Dedifferentiated amniotic fluid mesenchymal stem cell (primary cell): ENCODE measurements at regions not wholly inside any gene's neighbourhood (a gene's known extent, or its start where the extent isn't known, plus 50 kb on each side); places are given as distances from the start of the nearest gene placed in this dataset.

ENCODE experiments used
- DNase-seq: peaks from one replicate; pipeline ENCODE4 v3.0.0-alpha.2; 2016; ENCODE audit errors: extremely low spot score

GRCh38 chr6:163992701-163993100 lies 578.2 kb downstream of the QKI start:
- DNase-seq: no peak

GRCh38 chr6:163992056-163992455 lies 577.5 kb downstream of the QKI start:
- DNase-seq: no peak

DNA sequence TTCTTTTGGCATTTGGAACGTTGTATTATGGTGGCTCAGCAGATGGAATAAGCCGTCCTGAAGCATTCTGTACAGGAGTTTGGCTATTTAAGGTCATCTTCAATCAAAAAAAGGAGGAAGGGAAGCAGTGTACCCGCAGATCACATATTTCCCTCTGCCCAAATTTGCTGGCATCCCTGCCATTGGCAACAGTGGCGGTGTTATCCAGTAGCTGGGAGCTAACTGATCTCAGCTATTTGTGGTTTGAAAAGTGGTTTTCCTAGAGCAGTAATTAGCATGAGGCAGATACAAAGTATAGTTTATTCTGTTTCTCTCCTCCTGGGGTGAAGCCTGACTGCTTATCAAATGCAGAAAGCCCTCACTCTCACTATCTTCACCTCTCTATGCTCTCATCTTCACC lies 576.8 kb downstream of the QKI start:
- no peak for DNase-seq

DNA sequence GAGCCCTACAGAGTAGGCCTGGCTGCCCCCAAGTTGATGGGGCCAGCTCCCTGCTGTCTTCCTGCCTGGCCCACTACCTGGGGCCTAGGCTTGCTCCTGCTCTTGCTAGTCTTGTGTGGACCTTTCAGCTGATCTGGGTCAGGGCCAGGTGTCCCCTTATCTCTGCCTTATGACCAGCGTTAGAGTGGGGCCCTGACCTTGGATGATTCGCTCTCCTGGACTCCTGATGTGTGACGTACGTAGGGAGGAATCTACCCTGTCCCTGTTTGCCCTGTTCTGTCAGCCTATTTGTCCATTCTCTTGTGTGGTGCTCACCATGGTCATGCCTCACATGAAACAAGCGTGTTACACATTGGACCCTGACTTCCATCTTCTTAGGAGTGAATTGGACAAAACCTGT lies 571.8 kb downstream of the QKI start:
- DNase-seq: no peak

GRCh38 chr6:163985710-163986109 lies 571.2 kb downstream of the QKI start:
- no peak for DNase-seq

DNA sequence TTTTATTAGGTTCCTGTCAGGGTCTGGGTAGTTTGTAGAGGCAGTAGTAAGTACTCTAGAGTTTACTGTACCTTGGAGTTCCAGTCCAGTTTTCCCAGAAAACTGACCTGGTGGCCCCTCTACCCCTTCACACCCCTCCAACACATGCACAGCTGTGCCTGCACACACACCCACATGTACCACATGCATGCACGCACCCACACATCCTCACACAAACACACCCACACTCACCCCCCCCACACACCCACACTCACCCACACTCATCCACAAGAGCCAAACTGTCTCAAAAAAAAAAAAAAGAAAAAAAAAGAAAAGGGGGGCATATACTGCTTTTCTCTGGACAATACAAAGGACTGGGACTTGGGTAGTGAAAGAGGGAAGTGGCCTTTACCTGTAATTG lies 570.5 kb downstream of the QKI start:
- DNase-seq: no peak

- DNase-seq: no peak
Measured at GRCh38 chr6:163984124-163984936, 569.8 kb downstream of the QKI start.

DNA sequence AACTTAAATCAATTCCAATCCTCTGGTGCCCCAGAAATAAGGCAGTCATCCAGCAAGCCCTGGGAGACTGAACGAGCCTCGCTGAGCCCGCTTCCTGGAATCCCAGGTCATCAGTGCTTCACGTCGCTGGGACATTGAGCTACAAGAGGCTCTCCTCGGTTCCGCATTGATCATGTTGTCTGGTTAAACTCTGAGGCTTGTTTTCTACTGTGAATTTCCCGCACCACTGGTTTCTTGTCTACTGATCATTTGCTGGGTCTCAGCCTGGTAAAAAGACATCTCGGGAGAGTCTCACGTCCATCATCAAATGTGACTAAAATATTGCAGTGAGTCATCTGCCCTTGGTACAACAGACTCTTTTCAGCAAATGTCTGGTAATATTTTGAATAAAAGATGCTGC lies 569.2 kb downstream of the QKI start:
- no peak for DNase-seq

DNA sequence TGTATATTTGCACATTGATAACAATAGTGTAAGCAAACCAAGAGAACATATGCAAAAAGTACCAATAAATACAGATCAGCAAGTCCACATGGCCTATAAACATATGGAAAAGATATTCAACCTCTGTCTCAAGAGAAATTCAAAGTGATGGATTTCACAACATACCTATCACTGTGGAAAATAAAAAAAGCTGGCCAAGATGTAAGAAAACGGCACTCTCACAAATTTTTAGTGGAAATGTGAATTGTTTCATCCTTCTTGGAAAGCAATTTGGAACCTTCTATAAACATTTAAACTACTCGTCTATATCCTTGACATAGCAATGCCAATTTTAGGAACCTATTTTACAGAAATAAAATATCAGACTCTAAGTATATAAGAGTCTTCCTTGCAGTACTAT lies 559.8 kb downstream of the QKI start:
- no peak for DNase-seq

GRCh38 chr6:163971841-163972838 lies 557.6 kb downstream of the QKI start:
- DNase-seq: no peak

DNA sequence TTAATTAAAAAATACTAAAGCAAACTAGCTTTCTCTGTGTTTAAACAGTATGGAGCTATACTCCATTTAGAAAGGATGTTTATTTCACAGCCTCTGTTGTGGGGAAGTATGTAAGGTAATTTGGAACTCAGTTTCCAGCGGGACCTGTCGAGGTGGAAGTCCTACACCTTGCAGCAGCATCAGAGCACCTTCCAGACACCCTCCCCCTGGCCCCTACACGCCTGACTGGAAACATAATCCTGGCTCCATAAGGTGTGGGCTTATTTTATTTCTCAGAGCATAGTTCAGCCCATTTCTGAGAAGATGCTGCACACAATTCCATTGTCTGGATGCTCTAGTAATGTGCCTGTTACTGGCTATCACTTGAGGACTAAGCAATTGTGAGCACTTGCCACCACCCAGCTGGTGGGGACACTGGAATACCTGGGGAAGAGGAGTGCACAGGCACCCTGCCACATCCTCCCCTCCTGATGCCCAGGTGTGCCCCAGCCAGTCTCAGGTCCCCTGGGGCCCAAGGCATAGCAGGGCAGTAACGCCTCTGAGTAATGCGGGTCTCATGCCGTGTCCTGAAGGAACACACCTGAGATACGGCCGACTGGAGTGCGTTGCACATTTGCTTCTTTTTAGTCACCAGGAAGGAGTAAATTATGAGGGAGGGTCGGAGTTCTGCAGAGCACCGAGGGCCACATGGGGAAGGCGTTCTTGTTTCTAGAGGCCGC lies 556.5 kb downstream of the QKI start:
- no peak for DNase-seq

GRCh38 chr6:163965426-163966348 lies 551.2 kb downstream of the QKI start:
- DNase-seq: no peak

DNA sequence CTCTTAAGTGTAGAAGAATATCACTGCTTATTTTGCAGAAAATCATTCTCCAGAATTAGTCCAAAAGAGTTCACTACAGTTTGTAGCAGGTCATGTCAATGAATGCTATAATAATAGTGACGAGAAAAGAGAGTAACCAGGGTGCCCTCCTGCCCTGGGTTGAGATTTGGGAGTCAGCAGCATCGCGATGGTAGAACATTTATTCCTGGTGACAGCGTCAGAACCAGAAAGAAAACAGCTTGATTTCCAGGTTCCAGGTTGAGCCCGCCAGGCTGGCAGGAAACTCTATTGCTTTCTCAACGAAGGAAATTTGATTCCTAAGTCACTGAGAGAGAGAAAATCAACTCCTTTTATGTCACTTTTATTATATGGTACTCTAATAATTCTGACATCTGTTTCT lies 550.3 kb downstream of the QKI start:
- DNase-seq: no peak

DNA sequence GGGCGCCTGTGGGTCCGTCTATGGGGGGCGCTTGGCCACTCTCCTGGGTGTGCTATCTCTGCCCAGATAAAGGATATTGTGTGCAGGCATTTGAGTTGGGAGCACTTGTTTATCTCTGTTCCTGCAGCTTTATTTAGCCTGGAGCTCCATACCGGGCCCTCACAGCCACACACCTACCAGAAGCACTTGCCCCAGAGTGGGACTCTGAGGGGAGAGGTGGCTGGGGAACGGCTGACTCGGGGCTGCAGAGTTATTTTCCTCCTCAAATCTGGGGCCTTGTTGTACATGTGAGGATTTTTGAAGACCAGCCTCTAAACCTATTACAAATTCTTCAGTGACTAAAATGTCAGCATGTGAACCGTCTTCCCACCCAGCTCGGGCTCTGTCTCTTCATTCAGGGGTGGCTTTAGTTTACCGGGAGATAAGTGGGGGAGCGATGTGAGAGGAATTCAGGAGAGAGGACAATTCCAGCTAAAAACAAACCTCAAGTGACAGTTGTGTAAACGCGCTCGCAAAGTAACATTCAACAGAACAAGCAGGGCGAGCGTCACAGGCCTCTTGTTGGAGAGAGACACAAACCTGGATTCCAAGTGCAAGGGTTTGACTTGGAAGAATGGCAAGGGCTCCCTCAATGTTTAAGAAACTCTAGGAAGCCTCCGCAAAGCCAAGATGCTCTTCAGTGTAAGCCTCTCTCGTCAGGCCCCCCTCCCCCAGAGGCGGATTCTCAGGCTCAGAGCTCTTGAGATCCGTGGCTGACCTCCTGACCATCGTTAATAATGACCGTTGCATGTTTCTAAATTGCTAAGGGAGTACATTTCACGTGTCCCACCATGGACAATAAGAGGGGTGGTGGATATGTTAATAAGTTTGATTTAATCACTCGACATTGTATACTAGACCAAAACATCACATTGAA lies 548.9 kb downstream of the QKI start:
- DNase-seq: no peak

GRCh38 chr6:163962627-163963117 lies 548.2 kb downstream of the QKI start:
- no peak for DNase-seq

- no peak for DNase-seq
Measured at GRCh38 chr6:163960128-163960527, 545.6 kb downstream of the QKI start.

DNA sequence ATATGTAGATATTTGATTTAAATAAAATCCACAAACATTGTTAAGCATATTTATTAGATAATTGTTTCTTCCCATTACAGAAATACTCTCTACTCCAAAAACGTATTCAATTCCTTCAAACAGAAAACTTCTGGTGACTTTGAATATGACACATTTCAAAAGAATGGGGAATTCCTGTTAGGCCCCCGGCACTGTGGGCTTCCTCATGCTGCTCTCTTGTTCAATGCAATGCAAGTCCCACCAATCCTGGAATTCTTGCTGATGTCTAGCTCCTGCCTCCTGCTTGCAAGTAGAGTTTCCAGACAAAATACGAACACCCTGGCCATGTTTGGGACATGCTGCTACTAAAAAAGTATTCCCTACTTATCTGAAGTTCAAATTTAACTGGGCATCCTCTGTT lies 544.1 kb downstream of the QKI start:
- DNase-seq: no peak

DNA sequence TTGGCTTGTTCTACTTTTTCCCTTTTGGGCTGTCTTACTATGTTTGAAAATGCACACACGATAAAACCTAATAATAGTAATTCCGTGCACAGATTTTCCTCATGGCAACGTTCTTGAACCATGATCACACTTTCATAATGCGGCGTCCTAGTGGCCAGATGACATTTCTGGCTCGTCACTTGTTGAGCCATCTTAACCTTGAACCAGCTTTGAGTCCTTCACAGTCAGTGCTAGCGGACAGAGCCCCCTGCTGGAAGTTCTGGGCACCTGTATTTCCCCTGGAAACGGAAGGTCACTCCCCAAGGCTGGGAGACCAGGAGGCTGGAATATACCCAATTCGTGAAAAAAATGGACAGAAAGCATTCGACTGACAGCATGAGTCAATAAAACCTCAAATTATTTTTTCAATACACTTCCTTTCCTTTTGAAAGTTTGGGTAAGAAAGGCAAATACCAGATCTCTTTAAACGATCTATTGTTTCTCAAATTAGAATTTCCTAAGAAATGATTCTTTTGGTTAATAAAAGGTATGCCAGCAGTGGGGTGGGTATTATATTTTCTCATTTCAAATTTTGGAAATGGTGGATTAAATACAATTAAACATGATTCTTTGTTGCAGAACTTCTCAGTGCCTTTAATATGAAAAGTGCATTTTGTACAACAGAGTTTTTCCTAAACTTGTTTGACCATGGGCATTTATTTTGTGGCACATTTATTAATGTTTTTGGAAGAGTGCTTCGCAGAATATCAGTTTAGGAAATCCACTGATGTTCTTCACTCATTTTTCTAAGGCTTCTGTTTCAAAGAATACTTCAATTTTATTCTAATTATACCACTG lies 542.3 kb downstream of the QKI start:
- peak; percentile 86 for DNase-seq

DNA sequence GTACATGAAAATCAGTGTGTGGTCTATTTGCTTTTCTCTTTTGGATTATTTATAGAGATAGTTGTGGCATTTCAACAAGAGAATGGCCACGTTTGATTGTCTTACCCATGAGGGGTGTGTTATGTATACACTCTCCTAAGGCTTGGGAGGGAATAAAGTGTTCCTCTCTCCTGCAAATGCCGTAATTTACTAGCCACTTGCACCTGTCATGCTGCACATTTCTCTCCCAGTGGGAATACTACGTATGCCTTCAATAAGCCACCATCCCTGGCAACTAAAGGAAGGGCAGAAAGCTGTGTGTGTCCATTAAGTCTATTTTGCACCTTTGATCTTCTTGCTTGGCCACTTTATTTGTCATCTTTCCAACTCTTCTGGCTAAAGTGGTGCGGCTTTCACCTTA lies 541.2 kb downstream of the QKI start:
- DNase-seq: no peak
